ENCODE measurements at regions not wholly inside any gene's neighbourhood (a gene's known extent, or its start where the extent isn't known, plus 50 kb on each side); places are given as distances from the start of the nearest gene placed in this dataset.

- no peak for TF ChIP-seq EZH2phosphoT487 (IDR thresholded peaks at IDR 0.05; ENCODE audit: unreplicated experiment)
- TF ChIP-seq, protein P1, sequence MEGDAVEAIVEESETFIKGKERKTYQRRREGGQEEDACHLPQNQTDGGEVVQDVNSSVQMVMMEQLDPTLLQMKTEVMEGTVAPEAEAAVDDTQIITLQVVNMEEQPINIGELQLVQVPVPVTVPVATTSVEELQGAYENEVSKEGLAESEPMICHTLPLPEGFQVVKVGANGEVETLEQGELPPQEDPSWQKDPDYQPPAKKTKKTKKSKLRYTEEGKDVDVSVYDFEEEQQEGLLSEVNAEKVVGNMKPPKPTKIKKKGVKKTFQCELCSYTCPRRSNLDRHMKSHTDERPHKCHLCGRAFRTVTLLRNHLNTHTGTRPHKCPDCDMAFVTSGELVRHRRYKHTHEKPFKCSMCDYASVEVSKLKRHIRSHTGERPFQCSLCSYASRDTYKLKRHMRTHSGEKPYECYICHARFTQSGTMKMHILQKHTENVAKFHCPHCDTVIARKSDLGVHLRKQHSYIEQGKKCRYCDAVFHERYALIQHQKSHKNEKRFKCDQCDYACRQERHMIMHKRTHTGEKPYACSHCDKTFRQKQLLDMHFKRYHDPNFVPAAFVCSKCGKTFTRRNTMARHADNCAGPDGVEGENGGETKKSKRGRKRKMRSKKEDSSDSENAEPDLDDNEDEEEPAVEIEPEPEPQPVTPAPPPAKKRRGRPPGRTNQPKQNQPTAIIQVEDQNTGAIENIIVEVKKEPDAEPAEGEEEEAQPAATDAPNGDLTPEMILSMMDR (conservative IDR thresholded peaks at IDR 0.05; ENCODE audit: low read depth in 2 of 2): no peak
- no peak for TF ChIP-seq REST (IDR thresholded peaks at IDR 0.05; ENCODE audit: unreplicated experiment)
- TF ChIP-seq POLR2AphosphoS5 (IDR thresholded peaks at IDR 0.05; ENCODE audit: low read depth): no peak
- TF ChIP-seq JUNB (IDR thresholded peaks at IDR 0.05; ENCODE audit: unreplicated experiment): no peak
- TF ChIP-seq EZH2 (IDR thresholded peaks at IDR 0.05; ENCODE audit: low read depth, unreplicated experiment): no peak
- TF ChIP-seq, protein P2, sequence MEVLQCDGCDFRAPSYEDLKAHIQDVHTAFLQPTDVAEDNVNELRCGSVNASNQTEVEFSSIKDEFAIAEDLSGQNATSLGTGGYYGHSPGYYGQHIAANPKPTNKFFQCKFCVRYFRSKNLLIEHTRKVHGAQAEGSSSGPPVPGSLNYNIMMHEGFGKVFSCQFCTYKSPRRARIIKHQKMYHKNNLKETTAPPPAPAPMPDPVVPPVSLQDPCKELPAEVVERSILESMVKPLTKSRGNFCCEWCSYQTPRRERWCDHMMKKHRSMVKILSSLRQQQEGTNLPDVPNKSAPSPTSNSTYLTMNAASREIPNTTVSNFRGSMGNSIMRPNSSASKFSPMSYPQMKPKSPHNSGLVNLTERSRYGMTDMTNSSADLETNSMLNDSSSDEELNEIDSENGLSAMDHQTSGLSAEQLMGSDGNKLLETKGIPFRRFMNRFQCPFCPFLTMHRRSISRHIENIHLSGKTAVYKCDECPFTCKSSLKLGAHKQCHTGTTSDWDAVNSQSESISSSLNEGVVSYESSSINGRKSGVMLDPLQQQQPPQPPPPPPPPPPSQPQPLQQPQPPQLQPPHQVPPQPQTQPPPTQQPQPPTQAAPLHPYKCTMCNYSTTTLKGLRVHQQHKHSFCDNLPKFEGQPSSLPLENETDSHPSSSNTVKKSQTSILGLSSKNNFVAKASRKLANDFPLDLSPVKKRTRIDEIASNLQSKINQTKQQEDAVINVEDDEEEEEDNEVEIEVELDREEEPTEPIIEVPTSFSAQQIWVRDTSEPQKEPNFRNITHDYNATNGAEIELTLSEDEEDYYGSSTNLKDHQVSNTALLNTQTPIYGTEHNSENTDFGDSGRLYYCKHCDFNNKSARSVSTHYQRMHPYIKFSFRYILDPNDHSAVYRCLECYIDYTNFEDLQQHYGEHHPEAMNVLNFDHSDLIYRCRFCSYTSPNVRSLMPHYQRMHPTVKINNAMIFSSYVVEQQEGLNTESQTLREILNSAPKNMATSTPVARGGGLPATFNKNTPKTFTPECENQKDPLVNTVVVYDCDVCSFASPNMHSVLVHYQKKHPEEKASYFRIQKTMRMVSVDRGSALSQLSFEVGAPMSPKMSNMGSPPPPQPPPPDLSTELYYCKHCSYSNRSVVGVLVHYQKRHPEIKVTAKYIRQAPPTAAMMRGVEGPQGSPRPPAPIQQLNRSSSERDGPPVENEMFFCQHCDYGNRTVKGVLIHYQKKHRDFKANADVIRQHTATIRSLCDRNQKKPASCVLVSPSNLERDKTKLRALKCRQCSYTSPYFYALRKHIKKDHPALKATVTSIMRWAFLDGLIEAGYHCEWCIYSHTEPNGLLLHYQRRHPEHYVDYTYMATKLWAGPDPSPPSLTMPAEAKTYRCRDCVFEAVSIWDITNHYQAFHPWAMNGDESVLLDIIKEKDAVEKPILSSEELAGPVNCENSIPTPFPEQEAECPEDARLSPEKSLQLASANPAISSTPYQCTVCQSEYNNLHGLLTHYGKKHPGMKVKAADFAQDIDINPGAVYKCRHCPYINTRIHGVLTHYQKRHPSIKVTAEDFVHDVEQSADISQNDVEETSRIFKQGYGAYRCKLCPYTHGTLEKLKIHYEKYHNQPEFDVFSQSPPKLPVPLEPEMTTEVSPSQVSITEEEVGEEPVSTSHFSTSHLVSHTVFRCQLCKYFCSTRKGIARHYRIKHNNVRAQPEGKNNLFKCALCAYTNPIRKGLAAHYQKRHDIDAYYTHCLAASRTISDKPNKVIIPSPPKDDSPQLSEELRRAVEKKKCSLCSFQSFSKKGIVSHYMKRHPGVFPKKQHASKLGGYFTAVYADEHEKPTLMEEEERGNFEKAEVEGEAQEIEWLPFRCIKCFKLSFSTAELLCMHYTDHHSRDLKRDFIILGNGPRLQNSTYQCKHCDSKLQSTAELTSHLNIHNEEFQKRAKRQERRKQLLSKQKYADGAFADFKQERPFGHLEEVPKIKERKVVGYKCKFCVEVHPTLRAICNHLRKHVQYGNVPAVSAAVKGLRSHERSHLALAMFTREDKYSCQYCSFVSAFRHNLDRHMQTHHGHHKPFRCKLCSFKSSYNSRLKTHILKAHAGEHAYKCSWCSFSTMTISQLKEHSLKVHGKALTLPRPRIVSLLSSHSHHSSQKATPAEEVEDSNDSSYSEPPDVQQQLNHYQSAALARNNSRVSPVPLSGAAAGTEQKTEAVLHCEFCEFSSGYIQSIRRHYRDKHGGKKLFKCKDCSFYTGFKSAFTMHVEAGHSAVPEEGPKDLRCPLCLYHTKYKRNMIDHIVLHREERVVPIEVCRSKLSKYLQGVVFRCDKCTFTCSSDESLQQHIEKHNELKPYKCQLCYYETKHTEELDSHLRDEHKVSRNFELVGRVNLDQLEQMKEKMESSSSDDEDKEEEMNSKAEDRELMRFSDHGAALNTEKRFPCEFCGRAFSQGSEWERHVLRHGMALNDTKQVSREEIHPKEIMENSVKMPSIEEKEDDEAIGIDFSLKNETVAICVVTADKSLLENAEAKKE (CRISPR knock-in tag; IDR thresholded peaks at IDR 0.05): no peak
- TF ChIP-seq ETS1 (IDR thresholded peaks at IDR 0.05): no peak
- TF ChIP-seq CREB1 (CRISPR knock-in tag; IDR thresholded peaks at IDR 0.05; ENCODE audit: low read depth): no peak
- TF ChIP-seq ZNF331 (CRISPR knock-in tag; IDR thresholded peaks at IDR 0.05; ENCODE audit: low read depth): no peak
- TF ChIP-seq NANOG (IDR thresholded peaks at IDR 0.05; ENCODE audit: borderline replicate concordance): no peak
- TF ChIP-seq STAT1 (IDR thresholded peaks at IDR 0.05; ENCODE audit: unreplicated experiment): no peak
These were observed 304.3 kb downstream of the COL12A1 start for GRCh38 chr6:74901576-74901975.

All from GM23338 (cell line).